HCEC 1CT (cell line): ENCODE measurements at regions not wholly inside any gene's neighbourhood (a gene's known extent, or its start where the extent isn't known, plus 50 kb on each side); places are given as distances from the start of the nearest gene placed in this dataset.

Source experiments
- DNase-seq: peaks from one replicate; pipeline ENCODE4 v3.0.0-alpha.2; 2017

GRCh38 chr13:105962080-105962479 lies 573.4 kb downstream of the EFNB2 start:
- DNase-seq, result no peak

GRCh38 chr13:105961438-105961837 lies 574.0 kb downstream of the EFNB2 start:
- no peak for DNase-seq

- no peak for DNase-seq
Observed at GRCh38 chr13:105960326-105960725, 575.1 kb downstream of the EFNB2 start.

DNA sequence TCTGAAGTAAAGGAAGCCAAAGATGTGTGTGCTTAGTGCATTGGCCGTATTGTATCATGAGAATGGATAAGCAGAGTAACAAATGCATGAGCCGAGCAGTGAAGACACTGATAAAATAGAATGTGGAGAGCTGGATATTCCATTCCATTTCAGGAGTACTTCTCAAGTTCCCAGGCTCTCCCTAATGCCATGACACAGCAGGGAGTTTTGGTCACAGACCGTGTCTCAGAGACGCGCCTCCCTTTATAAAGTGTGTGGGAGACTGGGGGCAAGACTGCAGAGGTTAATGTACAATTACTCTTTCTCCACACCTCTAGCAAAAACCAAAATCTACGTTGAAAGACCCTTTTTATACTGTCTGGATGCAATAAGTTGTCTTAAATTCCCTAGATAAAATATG lies 575.6 kb downstream of the EFNB2 start:
- no peak for DNase-seq

- no peak for DNase-seq
Observed at GRCh38 chr13:105957769-105958438, 577.6 kb downstream of the EFNB2 start.

- DNase-seq, result no peak
Observed at GRCh38 chr13:105956921-105957320, 578.5 kb downstream of the EFNB2 start.

- DNase-seq, result no peak
Observed at GRCh38 chr13:105952973-105953290, 582.5 kb downstream of the EFNB2 start.

DNA sequence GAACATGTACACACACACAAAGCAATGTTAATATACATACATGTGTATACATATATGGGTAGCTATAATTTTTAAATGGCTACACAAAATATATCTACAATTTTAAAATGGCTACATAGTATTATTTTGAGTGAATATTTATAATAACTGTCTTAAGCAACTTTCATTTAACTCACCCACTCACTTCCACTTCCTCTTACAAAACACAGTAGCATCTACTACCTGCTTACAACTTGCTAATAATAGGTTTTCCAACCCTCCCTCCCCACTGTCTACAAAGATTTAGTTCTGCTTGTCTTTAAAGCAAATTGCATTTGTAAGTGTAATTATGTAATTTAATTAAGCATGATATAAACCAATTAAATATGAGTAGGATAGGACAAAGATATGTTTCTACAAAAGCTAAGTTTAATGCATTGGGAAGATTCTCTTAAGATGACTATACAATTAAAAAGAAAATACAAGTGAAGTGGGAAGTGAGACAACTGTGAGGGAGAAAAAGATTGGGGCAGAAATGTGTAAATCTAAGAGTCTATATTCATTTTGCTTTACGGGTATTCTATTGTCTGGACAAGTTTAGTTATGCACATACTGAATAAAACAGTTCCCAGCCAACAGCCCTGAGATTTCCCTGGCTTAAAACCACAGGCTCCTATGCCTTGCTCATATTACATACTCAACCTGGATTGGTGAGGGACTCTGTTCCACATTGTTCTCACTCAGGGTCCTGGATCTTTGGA lies 583.1 kb downstream of the EFNB2 start:
- no peak for DNase-seq

- DNase-seq, result no peak
Observed at GRCh38 chr13:105948143-105948542, 587.3 kb downstream of the EFNB2 start.

DNA sequence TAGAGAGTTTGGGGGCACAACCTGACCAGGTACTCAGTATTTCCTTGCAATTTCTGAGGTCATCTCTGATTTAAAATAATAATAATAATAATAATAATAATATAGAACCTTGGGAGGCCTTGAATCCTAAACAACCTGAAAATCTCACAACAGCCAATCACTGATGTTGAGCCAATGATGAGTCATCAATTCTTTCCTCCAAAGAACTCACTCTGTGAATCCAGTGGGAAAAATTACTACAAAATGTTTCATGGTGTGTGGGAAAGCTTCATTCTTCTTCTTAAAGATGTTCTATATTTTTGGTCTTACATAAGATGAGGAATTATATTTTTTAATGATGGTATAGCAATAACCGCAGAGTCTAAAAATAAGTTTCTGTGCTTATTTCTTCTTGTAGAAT lies 594.6 kb downstream of the EFNB2 start:
- DNase-seq, result no peak

- no peak for DNase-seq
Observed at GRCh38 chr13:105937451-105937850, 598.0 kb downstream of the EFNB2 start.

DNA sequence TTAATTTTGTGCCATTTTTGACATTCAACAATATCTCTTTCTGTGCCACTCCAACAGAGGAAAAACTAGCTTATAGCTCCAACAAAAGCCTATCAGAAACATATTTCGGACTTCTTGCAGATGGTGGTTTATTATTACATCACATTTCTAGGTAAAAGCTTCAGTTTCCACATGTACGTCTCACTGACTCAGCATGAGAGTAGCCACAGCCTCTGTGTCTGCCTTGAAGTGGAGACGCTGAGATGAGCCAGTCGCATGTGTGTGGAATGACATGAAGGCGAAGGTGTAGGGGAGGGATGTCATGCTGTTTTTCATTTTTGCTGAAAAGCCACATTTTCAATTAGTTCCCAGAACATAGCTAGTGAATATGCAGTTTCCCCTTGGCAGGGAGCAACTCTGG lies 598.6 kb downstream of the EFNB2 start:
- DNase-seq, result no peak

GRCh38 chr13:105929505-105929904 lies 606.0 kb downstream of the EFNB2 start:
- no peak for DNase-seq

DNA sequence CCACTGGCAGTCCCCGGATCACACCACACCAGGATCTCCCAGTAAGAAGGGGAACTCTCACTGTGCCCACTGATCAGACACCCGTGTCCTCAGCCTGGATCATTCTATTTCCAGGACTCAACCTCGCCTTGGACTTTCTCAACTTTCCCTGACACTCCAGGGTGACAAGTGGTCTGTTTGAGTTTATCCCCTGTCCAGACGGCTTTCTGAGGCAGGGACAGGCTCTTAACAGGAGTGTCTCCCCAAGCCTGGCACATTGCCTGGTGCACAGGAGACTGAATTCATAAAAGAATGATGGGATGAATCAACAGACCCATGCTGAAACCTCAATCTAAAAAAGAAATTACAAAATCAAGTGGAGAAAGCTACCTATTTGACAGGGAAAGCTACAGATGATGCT lies 606.6 kb downstream of the EFNB2 start:
- no peak for DNase-seq

GRCh38 chr13:105928048-105928447 lies 607.4 kb downstream of the EFNB2 start:
- DNase-seq, result no peak

- DNase-seq, result peak; percentile 76
Observed at GRCh38 chr13:105925496-105925895, 610.0 kb downstream of the EFNB2 start.

GRCh38 chr13:105921711-105922110 lies 613.8 kb downstream of the EFNB2 start:
- DNase-seq, result no peak

GRCh38 chr13:105920370-105920769 lies 615.1 kb downstream of the EFNB2 start:
- peak; percentile 83 for DNase-seq

DNA sequence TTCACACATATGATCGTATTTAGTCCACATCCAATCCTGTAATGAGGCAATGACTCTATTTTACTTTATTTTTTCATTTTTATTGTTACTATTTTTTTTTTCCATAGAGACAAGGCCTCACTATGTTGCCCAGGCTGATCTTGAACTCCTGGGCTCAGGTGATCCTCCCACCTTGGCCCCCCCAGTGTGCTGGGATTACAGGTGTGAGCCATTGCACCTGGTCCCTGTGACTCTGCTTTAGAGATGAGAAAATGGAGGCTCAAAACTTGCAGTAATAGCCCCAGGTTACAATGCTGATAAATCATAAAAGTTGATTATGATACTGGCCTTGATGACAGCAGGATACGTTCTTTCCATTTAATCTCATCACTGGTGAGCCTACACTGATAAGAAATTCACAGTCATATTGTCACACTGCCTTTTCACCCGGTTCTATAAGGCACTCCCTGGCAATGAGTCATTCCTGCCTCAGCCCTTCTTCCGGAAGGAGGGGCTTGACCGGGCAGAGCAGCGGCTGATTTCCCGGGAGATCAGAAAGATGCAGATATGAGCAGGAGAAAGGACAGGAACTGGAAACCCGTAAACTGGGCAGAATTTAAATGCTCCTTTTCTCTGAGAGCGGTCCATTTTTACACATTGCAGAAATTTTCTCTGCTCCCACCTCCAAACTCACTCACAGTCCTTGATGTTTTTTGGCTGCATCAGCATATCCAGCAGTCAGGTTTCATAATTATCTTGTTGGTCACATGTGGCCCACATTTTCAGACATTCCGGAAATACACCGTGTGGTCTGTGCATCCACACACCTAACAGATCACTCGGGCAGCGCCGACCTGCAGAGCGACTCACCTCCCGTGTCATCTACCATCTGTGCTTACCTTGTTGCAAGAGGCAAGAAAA lies 616.4 kb downstream of the EFNB2 start:
- DNase-seq, result peak; percentile 49

DNA sequence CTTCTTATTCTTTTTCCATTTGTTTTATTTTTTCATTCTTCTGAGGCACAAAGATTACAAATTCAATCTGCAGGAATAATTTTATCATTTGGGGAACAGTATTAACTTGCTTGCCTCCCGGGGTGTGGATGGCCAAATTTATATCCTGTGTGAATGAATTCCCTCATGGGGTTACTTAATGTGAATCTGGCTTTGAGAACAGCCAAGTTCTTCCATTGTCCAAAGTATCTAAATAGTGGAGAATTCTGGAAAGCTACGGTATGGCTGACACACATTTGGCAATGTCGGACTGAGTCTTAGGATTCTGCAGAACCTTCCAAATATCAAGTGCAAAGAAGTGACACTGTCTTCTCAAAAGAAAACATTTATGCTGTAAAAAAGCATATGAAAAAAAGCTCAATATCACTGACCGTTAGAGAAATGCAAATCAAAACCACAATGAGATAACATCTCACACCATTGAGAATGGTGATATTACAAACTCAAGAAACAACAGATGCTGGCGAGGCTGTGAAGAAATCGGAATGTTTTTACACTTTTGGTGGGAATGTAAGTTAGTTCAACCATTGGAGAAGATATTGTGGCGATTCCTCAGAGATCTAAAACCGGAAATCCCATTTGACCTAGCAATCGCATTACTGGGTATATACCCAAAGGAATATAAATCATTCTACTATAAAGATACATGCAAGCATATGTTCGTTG lies 620.2 kb downstream of the EFNB2 start:
- no peak for DNase-seq

GRCh38 chr13:105914291-105915036 lies 621.0 kb downstream of the EFNB2 start:
- peak; percentile 84 for DNase-seq

DNA sequence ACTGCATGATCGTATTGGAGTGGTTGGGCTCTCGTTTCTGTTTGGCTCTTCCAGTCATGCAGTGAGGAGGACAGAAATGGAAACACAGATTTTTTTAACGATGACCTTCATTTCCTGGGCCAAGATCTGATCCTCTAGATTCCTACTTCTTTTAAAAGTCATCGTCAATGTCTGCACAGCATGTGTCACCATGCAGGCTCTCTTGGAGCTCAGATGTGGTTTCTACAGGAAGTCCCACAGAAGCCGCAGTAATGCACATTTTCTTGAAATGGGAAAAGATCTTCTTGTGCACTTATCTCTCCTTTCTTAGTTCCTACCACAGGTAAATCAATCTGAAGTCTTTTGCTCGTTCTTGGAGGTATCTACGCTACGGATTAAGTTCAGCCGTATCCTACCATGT lies 626.9 kb downstream of the EFNB2 start:
- DNase-seq, result no peak
